Stimulated activated CD4-positive, alpha-beta T cell treated with anti-CD3 and anti-CD28 coated beads, Interleukin-1b, Interleukin-23, amount 100 ng/mL, for 48 hours (primary cell): ENCODE measurements at regions not wholly inside any gene's neighbourhood (a gene's known extent, or its start where the extent isn't known, plus 50 kb on each side); places are given as distances from the start of the nearest gene placed in this dataset.
A peak's percentile ranks its signal among the peaks of the same experiment; 100 is the strongest.

ENCODE experiments used
- DNase-seq: peaks from one replicate; pipeline ENCODE4 v3.0.0-alpha.2; 2020

- DNase-seq = no peak
These were observed 1247.8 kb downstream of the BRD1 start for GRCh38 chr22:48579928-48580309.

DNA sequence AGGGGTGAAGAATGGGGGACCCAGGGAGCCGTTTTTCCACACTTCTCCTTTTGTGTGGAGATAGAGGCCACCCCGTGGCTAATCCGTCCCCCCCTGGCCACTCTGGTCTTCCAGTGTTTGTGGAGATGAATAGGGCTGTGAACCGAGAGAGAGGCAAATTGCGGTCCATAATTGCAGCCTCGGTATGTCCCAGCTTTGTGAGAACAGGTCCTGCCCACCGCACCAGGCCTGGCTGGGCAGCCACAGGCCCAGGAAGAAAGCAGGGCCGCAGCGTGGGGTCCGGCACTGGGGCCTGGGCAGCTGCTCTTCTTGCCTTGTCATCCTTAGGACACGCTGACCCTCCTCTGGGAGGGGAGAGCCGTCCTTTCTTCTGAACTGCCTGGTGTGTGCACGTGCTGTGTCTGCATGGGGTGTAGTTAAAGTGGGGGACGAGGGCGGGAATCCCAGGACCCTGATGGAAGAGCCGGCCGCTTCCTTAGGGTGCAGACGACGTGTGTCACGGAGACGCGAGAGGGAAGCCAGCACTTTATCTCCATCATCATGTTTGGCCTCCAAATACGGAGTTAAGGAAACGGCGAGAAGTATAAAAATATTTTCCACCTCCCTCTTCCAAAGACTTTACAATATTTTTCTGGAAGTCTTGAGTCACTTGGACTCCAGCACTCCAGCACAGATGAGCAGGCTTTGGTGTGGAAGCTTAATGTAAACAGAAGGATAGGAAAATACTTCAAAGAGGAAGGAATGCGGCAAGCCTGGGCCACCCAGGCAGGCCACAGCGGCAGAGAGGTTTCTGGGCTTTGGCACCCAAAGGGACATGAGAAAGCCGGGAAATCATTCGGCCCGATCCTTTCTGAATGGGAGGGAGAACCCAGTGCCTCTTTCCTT lies 1248.4 kb downstream of the BRD1 start:
- DNase-seq = no peak

DNA sequence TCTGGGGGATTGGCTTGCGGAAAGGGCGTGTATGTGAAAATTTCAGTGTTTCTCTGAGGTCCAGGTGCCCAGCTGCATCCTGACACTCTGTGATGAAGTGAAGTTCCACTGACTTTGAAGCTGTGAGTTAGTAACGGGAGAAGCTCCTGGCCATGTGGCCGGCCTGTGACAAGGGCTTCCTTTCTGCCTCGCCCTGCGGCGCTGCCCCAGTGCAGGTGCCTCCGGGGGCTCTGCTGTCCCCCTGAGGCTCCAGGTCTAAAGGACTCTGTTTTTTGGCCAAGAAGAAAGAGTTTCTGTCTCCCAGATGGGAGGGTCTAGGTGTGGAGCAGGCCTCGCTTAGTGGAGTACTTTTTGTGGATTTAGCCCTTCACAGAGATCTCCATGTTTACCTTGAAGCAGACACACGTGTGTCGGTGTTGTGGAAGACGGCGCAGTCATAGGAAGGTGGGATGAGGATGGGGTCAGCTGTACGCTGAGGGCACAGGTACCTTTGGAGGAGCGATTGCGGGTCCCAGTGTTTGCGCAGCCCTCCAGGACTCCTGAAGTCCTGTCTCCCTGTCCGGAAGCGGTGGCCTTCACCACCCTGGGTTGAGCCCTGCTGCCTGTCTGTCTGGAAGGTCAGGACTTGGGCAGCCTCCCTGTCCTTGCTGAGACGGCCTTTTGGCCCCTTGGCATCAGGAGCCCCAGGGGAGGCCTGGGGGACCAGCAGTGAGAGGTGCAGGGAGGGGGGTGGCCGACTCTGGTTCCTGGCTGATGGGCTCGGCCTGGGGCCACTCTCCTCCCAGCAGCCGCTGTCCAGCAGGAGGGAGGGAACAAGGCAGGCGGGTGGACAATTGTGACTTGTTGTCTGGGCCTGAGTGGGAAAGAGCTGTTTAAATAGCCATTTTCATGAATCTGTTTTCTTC lies 1249.3 kb downstream of the BRD1 start:
- DNase-seq = no peak

GRCh38 chr22:48577691-48578090 lies 1250.0 kb downstream of the BRD1 start:
- no peak for DNase-seq

DNA sequence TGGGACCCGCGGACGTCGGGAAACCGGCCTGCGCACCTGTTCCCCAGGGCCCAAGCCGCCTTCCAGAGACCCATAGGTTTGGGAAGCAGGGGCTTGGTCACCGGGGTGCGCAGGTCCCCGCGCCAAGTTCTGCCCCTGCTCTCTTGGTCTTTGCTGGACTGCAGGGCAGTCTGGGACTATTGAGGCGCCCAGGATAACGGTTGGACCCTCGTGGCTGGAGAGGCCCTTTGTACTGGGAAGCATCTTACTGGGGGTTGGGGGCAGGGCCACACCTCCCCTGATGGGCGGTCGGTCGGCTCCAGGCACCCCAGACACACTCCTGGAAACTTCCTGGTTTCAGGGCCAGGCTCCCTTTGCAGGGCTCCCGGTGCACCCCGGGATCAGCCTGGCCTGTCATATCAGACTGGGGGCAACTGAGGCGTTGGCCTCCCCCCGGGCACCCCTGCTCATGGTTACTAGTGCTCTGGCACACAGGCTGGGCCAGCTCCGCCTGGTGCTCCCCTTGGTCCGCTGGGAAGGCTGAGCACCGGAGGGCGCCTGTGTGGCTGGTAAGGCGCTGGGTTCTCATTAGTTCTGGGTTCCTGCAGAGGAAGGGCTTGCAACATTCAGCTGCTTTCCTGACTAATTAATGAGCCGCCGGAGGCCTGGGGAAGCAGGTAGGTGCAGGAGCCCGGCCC lies 1250.5 kb downstream of the BRD1 start:
- no peak for DNase-seq

DNA sequence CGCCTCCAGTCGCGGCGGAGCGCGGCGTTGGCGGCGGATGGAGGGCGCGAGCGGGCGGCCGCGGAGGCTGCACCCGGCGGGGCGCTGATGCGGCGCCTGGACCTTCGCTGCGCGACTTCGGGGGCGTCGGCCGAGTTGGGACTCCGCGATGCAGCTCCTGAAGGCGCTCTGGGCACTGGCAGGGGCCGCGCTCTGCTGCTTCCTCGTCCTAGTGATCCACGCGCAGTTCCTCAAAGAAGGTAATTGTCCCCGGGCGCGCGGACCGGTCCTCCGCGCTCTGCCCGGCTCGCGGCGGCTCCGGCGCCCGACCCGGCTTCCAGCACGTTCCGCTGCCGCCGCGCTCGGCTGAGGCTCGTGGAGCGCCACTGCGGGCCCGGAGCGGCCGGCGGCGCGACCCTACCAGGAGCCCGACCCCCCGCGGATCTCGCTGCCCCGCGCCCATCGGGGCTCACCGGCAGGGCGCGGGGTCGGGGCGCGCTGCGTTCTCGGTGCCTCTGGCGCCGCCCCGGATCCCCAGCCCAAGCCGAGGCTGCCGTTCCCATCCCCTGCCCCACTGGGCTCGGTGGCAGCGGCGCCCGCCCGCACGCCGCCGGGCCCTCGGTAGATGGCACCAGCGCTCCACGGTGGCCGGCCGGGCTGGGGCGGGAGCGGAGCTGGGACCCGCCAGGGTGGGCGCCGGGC lies 1251.2 kb downstream of the BRD1 start:
- no peak for DNase-seq

DNA sequence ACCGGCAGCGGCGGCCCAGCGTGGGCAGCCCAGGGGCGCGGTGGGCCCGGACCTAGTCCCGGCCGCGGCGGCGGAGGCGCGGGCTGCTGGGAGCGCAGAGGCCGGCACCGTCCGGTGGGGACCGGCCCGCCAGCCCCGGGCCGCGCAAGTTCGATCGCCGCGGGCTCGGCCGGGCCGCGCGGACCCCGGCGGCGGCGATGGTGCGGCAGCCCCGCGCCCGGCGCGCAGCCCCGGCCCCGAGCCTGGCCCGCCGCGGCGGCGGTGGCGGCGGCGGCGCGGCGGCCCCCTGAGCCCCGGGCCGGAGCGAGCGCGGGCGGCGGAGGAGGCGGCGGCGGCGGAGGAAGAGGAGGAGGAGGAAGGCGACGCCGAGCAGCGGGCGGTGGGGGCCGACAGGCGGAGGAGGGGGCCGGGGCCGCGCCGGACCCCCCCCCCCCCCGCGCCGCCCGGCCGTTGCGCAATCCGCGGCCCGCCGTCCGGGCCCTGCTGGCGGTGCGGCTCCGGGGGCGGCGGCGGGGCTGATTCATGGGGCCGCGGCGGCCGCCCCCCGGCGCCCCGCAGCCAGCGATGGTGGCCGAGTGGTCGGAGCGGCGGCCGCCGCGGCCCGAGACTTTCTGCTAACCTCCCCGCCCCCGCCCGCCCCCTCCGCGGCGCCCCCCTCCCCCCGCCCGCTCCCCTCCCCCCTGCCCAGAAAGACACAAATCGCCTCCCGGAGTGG lies 1251.9 kb downstream of the BRD1 start:
- no peak for DNase-seq

- DNase-seq = peak; percentile 38
These were observed 1252.7 kb downstream of the BRD1 start for GRCh38 chr22:48574776-48575617.

GRCh38 chr22:48573766-48574165 lies 1253.9 kb downstream of the BRD1 start:
- DNase-seq = no peak

DNA sequence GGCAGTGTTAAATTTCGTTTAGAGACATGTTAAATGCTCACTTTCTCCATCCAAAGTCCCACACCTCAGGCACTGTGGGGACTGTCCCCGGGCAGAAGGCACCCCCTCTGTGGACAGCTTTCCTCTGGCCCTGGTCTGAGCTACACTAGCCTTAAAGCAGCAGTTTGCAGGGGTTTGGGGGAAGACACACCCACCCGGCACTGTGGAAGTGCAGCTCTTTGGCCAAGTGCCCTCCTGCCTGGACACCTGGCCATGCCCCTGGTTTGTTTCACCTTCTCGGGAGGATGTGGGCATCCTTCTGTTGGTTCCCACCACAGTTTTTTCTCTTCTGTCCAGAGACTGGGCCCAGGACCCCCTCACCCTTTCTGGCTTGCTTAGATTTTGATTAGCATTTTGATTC lies 1254.7 kb downstream of the BRD1 start:
- DNase-seq = no peak

DNA sequence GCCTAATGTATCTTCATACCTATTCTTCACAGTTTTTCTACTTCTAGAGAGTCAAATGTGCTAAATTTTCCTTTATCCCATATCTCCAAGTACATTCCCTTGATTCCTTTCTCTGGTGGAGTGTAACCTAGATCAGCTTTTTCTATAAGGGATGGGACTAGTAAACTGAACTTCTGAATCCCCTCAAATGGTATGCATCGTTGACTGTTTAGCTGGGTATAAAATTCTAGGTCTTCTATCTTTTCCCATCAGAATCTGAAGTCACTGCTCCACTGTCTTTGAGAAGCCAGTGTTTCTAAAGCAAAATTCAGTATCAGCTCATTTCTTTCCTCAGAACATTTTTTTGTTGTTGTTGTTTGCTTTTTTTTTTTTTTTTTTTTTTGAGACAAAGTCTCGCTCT lies 1256.8 kb downstream of the BRD1 start:
- DNase-seq = no peak

- DNase-seq = no peak
These were observed 1258.0 kb downstream of the BRD1 start for GRCh38 chr22:48569476-48570233.

DNA sequence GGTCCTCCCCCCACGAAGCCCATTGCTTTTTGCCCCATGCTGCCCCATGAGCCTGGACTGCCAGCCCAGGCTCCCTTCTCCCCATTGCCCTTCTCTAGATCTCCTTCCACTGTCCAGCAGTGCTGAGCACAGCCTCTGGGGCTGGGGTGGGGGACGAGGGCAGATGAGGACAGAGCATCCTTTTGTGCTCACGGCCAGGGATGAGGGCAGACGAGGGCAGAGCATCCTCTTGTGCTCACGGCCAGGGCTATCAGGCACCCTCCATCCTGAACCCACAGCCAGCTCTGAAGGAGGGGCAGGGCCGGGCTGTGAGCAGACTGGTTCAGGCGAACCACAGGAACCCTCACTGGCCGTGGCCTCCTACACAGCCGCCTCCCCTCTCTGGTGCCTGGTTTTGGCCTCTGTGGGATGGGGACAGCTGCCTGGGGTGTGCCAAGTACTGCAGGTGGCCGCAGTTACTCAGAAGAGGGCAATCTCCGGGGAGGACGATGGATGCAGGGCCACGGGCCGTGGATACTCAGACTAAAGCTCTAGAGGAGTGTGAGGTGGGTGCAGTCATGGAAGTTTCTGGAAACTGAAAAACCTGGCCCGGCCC lies 1258.8 kb downstream of the BRD1 start:
- DNase-seq = no peak

DNA sequence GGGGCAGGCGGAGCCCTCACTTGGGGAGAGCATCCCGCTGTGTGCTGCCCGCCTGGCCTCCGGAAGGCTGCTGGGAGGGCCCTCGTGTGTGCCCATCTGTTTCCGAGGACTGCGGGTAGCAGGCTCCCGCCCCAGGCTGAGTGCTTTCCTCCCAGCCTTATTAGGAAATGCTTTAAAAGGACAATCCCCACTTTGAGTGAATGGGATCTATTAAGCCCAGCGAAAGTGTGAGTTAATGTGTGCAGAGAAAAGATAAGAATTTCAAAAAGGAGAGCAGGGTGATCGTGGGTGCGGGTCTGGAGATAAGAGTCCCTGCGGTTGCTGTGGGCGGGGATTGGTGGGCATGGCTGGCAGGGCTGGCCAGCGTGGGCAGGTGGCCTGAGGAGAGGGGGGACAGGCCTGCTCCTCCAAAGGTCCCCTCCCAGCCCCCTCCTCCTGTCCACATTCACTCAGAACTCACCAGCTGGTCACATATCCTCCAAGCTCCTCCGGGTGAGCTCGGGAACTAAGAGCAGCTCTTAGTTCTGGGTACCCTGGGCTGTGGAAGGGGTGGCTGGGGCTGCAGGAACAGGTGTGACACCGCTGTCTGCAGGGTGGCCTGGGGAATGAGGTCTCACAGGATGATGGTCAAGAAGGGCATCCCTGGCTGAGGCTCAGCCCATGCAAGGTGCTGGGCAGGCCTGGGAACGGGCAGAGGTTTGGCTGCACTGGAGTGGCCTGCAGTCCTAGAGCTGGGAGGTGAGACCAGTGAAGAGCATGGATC lies 1260.3 kb downstream of the BRD1 start:
- no peak for DNase-seq

DNA sequence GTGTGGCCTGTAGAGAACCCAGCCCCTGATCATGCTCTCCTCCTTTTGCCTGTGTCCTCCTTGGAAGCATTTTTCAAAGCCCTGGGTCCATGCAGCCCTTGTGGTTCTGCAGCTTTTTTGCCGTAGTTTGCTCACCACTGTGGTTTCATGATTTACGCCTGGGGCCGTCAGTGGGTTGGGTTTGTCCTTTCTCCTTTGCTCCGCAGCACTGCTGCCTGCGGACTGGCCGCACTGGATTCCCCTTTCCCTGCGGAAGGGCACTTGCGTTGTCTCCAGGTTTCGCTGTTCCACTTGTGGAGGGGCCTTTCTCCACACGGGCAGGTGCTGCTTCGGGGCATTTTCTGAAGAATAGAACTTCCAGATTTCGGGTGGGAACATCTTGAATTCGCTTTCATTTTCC lies 1260.9 kb downstream of the BRD1 start:
- no peak for DNase-seq

DNA sequence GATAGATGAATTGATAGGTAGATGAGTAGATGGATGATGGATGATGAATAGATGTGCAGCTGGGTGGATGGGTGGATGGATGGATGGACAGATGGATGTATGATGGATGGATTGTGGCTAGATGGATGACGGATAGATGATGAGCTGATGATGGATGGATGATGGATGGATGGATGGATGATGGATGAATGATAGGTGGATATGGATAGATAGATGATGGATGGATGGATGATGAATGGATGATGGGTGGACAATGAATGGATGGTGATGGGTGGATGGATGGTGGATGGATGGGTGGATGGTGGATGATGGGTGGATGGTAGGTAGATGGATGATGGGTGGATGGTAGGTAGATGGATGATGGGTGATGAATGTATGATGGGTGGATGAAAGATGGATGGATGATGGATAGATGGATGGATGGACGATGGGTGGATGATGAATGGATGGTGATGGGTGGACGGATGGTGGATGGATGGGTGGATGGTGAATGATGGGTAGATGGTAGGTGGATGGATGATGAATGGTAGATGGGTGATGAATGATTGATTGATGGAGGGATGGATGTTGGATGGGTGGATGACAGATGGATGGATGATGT lies 1261.7 kb downstream of the BRD1 start:
- DNase-seq = no peak

DNA sequence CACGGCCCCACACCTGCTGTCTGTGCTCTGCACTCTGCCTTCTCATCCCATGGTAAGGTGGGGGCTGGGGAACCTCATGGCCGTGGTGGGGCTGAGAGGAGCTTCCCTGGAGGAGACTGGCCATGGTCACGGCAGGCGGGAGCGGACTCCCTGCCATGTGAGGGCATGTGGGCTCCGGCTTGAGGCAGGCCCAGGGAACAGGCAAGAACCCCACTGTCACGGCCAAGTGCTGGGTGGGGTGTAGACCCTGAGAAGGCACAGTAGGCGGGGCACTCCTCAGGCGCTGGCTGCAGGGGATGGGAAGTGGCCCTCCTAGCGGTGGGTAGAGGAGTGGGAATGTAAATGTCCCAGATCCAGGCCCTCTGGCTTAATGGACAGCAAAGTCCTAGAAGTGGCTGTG lies 1262.7 kb downstream of the BRD1 start:
- no peak for DNase-seq

- DNase-seq = no peak
These were observed 1263.7 kb downstream of the BRD1 start for GRCh38 chr22:48563966-48564330.
